Retinal pigment epithelial cell (primary cell): ENCODE measurements at regions not wholly inside any gene's neighbourhood (a gene's known extent, or its start where the extent isn't known, plus 50 kb on each side); places are given as distances from the start of the nearest gene placed in this dataset.

Experiments used
- DNase-seq: peaks from one replicate; pipeline ENCODE4 v3.0.0-alpha.2; 2010; ENCODE audit warnings: low read depth
- H3K4me3 ChIP-seq: 2 replicates; pipeline ENCODE4 v1.5.1; 2011; ENCODE audit warnings: mild to moderate bottlenecking, low read length, control low read depth, moderate library complexity
- TF ChIP-seq, protein P1 (sequence below): conservative IDR thresholded peaks from 2 replicates; pipeline ENCODE4 v1.5.1; 2011; ENCODE audit warnings: low read depth, low read length, control low read depth, inconsistent platforms

- TF ChIP-seq, protein P1, sequence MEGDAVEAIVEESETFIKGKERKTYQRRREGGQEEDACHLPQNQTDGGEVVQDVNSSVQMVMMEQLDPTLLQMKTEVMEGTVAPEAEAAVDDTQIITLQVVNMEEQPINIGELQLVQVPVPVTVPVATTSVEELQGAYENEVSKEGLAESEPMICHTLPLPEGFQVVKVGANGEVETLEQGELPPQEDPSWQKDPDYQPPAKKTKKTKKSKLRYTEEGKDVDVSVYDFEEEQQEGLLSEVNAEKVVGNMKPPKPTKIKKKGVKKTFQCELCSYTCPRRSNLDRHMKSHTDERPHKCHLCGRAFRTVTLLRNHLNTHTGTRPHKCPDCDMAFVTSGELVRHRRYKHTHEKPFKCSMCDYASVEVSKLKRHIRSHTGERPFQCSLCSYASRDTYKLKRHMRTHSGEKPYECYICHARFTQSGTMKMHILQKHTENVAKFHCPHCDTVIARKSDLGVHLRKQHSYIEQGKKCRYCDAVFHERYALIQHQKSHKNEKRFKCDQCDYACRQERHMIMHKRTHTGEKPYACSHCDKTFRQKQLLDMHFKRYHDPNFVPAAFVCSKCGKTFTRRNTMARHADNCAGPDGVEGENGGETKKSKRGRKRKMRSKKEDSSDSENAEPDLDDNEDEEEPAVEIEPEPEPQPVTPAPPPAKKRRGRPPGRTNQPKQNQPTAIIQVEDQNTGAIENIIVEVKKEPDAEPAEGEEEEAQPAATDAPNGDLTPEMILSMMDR = no peak
- DNase-seq = peak; percentile 21
- no peak overlapping the region for H3K4me3 ChIP-seq
Observed at GRCh38 chr9:81874931-81875330, 53.3 kb upstream of the SPATA31D4 start.

- no peak overlapping the region for H3K4me3 ChIP-seq
- no peak for DNase-seq
- TF ChIP-seq, protein P1 = no peak
Observed at GRCh38 chr9:81877047-81877446, 51.2 kb upstream of the SPATA31D4 start.
